ENCODE measurements at regions not wholly inside any gene's neighbourhood (a gene's known extent, or its start where the extent isn't known, plus 50 kb on each side); places are given as distances from the start of the nearest gene placed in this dataset.

GRCh38 chr4:182074810-182075209 is 168.4 kb upstream of the TENM3 start:
- intact Hi-C loops (cut with micrococcal nuclease; ENCODE audit: unreplicated experiment), result no loop called here
- DNase-seq (ENCODE audit: low spot score), result no peak
- Histone ChIP-seq H3K36me3 (ENCODE audit: insufficient read depth, low read length, poor library complexity, severe bottlenecking) (no peaks in the 10 kb centered on the region), H3K27me3 (replicated peaks; ENCODE audit: insufficient read depth, low read depth, low read length, poor library complexity) (no peaks in the 10 kb centered on the region), H3K27ac (ENCODE audit: low read depth, low read length, poor library complexity, severe bottlenecking) (no peak overlapping the region), H3K4me3 (ENCODE audit: low read depth, low read length, poor library complexity, severe bottlenecking) (no peak overlapping the region), H3K4me1 (ENCODE audit: insufficient read depth, low read length, poor library complexity, severe bottlenecking) (no peaks in the 10 kb centered on the region), H3K9me3 (ENCODE audit: low read depth, low read length, poor library complexity, severe bottlenecking) (no peaks in the 10 kb centered on the region)
- POLR2A ChIA-PET (ENCODE audit: low non-redundant PET), result no interaction called here
- no peak for TF ChIP-seq EZH2 (IDR thresholded peaks at IDR 0.05; ENCODE audit: borderline replicate concordance, low read depth, low read length, poor library complexity, severe bottlenecking)
- TF ChIP-seq, protein P1, sequence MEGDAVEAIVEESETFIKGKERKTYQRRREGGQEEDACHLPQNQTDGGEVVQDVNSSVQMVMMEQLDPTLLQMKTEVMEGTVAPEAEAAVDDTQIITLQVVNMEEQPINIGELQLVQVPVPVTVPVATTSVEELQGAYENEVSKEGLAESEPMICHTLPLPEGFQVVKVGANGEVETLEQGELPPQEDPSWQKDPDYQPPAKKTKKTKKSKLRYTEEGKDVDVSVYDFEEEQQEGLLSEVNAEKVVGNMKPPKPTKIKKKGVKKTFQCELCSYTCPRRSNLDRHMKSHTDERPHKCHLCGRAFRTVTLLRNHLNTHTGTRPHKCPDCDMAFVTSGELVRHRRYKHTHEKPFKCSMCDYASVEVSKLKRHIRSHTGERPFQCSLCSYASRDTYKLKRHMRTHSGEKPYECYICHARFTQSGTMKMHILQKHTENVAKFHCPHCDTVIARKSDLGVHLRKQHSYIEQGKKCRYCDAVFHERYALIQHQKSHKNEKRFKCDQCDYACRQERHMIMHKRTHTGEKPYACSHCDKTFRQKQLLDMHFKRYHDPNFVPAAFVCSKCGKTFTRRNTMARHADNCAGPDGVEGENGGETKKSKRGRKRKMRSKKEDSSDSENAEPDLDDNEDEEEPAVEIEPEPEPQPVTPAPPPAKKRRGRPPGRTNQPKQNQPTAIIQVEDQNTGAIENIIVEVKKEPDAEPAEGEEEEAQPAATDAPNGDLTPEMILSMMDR (conservative IDR thresholded peaks at IDR 0.05; ENCODE audit: low read depth, low read length), result no peak
- CTCF ChIA-PET, result no interaction called here
- BruUV-seq (replicated peaks), result no TSS peak

- no peak for TF ChIP-seq EZH2 (IDR thresholded peaks at IDR 0.05; ENCODE audit: borderline replicate concordance, low read depth, low read length, poor library complexity, severe bottlenecking)
- TF ChIP-seq, protein P1 (conservative IDR thresholded peaks at IDR 0.05; ENCODE audit: low read depth, low read length), result no peak
- intact Hi-C loops (cut with micrococcal nuclease; ENCODE audit: unreplicated experiment), result no loop called here
- no TSS peak for BruUV-seq (replicated peaks)
- no peak for DNase-seq (ENCODE audit: low spot score)
- no peaks in the 10 kb centered on the region for H3K36me3 ChIP-seq (ENCODE audit: insufficient read depth, low read length, poor library complexity, severe bottlenecking)
- no peaks in the 10 kb centered on the region for H3K9me3 ChIP-seq (ENCODE audit: low read depth, low read length, poor library complexity, severe bottlenecking)
- H3K27me3 ChIP-seq (replicated peaks; ENCODE audit: insufficient read depth, low read depth, low read length, poor library complexity), result no peaks in the 10 kb centered on the region
- H3K27ac ChIP-seq (ENCODE audit: low read depth, low read length, poor library complexity, severe bottlenecking), result no peak overlapping the region
- no peaks in the 10 kb centered on the region for H3K4me1 ChIP-seq (ENCODE audit: insufficient read depth, low read length, poor library complexity, severe bottlenecking)
- CTCF ChIA-PET, result no interaction called here
- POLR2A ChIA-PET (ENCODE audit: low non-redundant PET), result no interaction called here
- no peak overlapping the region for H3K4me3 ChIP-seq (ENCODE audit: low read depth, low read length, poor library complexity, severe bottlenecking)
Observed at GRCh38 chr4:182082910-182083309, 160.3 kb upstream of the TENM3 start.

GRCh38 chr4:182083671-182084410 is 159.4 kb upstream of the TENM3 start:
- TF ChIP-seq, protein P1 (conservative IDR thresholded peaks at IDR 0.05; ENCODE audit: low read depth, low read length), result no peak
- TF ChIP-seq EZH2 (IDR thresholded peaks at IDR 0.05; ENCODE audit: borderline replicate concordance, low read depth, low read length, poor library complexity, severe bottlenecking), result no peak
- intact Hi-C loops (cut with micrococcal nuclease; ENCODE audit: unreplicated experiment), result no loop called here

More at GRCh38 chr4:182083671-182084410, 159.4 kb upstream of the TENM3 start:
- ChIA-PET CTCF (interaction anchor here (0.5 kb wide), 1 partner anchor 58 kb away, joined by 3 read pairs; no protein-coding TSS in a partner anchor), POLR2A (ENCODE audit: low non-redundant PET) (no interaction called here)
- Histone ChIP-seq H3K27ac (ENCODE audit: low read depth, low read length, poor library complexity, severe bottlenecking) (no peak overlapping the region), H3K36me3 (ENCODE audit: insufficient read depth, low read length, poor library complexity, severe bottlenecking) (no peaks in the 10 kb centered on the region), H3K9me3 (ENCODE audit: low read depth, low read length, poor library complexity, severe bottlenecking) (no peaks in the 10 kb centered on the region), H3K4me1 (ENCODE audit: insufficient read depth, low read length, poor library complexity, severe bottlenecking) (no peaks in the 10 kb centered on the region), H3K4me3 (ENCODE audit: low read depth, low read length, poor library complexity, severe bottlenecking) (no peak overlapping the region), H3K27me3 (replicated peaks; ENCODE audit: insufficient read depth, low read depth, low read length, poor library complexity) (no peaks in the 10 kb centered on the region)
- BruUV-seq (replicated peaks), result no TSS peak
- DNase-seq (ENCODE audit: low spot score), result peak; percentile 32
